ENCODE measurements at regions not wholly inside any gene's neighbourhood (a gene's known extent, or its start where the extent isn't known, plus 50 kb on each side); places are given as distances from the start of the nearest gene placed in this dataset.

DNA sequence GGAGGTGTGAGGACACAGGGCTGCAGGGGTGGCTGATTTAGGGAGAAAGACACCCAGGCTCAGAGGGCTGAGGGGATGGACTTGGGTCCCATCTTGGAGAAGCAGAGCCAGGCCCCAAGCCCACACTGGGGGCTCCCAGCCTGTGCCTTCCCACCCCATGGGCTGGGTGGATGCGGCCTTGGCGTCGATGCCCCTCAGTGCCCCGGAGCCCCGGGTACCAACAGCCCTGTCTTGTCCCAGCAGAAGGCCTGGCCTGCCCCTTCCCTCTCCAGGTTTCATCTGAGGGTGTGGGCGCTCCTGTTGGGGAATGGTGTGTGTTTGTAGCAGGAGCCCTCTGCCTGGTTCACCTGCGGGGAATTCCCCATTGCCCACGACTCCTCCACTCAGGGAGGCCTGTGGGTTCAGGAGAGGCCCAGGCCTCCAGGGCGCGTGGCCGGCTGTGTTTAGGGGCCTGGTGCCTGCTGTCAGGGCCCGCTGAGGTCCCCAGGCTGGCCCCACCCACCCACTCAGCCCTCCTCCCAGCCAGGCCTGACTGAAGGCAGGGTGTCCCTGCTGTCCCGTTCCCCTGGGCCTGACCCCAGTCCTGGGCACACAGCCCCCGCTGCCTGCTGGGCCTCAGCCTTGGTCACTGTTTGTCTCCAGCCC, 51.1 kb upstream of the BEGAIN start:
- no peak for DNase-seq

DNA sequence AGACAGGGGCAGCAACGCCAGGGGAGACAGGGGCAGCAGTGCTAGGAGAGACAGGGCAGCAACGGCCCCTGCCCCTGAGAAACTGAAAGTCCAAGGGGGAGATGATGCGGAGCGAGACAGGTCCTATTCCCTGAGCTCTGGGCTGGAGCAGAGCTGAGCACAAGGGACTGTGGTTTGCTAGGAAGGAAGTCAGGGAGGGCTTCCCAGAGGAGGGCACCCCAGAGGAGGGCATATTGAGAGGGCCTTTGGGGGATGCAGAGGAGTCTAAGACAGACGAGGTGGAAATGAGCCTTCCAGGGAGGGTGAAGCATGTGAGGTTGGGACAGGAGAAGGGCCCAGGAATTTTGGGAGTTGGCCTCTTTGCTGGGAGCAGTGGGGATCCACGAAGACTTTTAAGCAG, 52.1 kb upstream of the BEGAIN start:
- no peak for DNase-seq

GRCh38 chr14:100640471-100641273, 53.5 kb upstream of the BEGAIN start:
- DNase-seq: no peak

GRCh38 chr14:100641274-100641860, 54.1 kb upstream of the BEGAIN start:
- no peak for DNase-seq

DNA sequence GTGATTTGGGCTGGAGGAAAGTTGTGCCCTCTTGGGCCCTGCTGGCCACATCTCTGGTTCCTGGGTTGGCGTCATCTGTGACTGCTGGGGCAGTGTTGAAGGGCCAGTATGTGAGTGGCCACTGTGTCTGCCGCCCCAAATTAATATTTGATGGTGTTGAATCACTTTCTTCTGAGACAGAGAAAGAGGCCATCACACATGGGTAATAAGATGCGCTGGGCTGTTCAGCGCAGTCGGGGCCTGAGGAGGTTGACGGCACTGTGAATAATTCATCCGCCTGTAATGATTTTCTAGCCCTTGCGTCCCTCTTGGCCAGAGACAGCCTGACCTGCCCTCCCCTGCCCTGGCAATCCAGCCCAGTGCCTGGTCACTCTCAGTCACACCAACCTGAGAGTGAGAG, 56.2 kb upstream of the BEGAIN start:
- DNase-seq: no peak

DNA sequence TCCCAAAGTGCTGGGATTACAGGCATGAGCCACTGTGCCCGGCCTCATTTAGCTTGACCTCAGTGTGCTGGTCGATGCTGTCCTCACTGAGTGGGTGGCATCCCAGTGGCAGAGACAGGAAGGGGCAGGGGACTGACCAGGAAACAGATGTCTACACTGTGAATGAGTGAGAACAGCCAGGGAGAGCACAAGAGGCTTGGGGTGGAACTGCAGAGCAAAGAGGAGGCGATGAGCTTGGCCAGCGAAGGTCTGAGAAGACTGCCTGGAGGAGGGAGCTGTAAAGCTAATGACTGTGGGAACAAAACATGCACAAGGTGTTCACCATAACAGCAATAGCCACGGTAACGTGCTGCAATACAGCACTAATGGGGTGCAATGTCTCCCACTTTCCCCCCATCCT, 57.2 kb upstream of the BEGAIN start:
- DNase-seq: no peak

- no peak for DNase-seq
Measured at GRCh38 chr14:100644784-100645183, 57.6 kb upstream of the BEGAIN start.

- peak; percentile 49 to 69 for DNase-seq
Measured at GRCh38 chr14:100645196-100645981, 58.2 kb upstream of the BEGAIN start.

GRCh38 chr14:100645982-100646314, 58.7 kb upstream of the BEGAIN start:
- DNase-seq: no peak

DNA sequence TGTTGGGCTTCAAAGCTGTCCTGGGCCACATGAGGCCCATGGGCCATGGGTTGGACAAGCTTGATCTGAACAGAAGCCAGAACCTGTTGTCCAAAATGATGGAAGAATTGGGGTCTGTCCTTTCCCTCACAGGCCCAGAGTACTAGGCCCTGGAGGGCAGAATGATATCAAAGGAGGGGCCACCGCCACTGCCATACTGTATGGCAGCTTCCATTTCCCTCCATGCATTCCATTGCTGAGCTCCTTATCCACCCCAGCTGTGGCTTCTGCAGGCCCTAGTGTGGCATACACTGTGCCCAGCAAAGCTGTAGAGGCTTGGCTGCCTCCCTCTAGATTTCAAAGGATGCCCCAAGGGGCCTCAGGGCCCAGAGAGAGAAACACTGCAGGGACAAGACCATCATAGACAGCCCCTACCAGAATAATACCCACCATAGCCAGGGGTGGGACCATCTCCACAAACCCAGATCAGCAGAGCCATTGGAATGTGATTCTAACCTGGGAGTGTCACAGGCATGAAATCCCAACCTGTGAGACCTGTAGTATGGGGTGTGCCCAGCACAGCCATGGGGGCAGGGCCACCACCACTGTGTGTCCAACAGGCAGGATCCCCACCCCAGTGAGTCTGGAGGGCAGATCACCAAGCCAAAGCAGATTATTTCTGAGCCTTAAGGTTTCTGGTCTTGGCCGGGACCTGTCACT, 61.4 kb upstream of the BEGAIN start:
- no peak for DNase-seq

DNA sequence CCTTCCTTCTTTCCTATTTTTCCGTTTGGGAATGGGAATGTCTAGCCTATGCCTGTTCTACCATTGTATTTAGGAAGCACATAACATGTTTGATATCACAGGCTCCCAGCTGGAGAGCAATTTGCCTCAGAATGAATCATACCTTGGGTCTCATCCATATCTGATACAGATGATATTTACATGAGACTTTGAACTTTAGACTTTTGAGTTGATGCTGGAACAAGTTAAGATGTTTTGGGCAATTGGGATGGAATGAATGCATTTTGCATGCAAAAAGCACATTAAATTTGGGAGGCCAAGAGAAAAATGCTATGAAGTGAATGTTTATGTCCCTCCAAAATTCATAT, 61.9 kb upstream of the BEGAIN start:
- DNase-seq: no peak

DNA sequence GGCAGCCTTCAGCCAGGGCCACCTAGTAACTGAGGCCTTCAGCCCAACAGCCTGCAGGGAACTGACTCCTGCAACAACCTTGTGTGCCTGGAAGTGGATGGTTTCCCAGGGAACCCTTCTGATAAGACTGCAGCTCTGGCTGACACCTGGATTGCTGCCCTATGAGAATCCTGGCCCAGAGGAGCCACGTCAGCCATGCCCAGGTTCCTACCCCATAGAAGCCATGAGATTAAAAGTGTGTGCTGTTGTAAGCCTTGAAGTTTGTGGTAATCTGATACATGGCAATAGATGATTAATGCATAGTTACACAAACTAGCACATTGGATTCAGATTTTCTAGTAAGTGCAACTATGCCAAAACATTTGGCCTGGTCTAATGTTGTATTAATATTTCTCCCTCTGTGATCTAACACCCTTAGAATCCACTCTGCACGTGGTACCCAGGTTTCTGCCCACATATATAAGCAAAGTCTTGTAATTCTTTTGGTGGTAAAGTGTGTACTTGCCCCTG, 64.8 kb upstream of the BEGAIN start:
- DNase-seq: no peak

DNA sequence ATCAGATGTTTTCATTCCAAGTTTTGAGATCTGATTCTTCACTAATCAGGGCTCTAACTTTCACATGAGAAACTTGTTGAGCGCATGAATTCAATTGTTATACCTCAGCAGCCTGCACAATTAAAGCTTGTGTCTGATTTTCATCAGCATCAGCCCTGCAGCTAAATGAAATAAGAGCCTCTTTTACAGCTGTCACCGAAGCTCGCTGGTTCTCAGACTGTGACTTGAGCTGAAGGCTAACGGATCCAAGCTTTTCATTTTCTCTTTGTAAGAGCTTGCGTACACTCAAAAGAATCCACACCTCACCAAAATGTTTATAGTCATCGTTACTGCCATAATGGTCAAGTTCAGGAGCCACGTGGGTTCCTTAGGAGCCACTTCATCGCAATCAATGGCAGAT, 65.5 kb upstream of the BEGAIN start:
- DNase-seq: no peak

- DNase-seq: no peak
Measured at GRCh38 chr14:100653409-100653808, 66.2 kb upstream of the BEGAIN start.

DNA sequence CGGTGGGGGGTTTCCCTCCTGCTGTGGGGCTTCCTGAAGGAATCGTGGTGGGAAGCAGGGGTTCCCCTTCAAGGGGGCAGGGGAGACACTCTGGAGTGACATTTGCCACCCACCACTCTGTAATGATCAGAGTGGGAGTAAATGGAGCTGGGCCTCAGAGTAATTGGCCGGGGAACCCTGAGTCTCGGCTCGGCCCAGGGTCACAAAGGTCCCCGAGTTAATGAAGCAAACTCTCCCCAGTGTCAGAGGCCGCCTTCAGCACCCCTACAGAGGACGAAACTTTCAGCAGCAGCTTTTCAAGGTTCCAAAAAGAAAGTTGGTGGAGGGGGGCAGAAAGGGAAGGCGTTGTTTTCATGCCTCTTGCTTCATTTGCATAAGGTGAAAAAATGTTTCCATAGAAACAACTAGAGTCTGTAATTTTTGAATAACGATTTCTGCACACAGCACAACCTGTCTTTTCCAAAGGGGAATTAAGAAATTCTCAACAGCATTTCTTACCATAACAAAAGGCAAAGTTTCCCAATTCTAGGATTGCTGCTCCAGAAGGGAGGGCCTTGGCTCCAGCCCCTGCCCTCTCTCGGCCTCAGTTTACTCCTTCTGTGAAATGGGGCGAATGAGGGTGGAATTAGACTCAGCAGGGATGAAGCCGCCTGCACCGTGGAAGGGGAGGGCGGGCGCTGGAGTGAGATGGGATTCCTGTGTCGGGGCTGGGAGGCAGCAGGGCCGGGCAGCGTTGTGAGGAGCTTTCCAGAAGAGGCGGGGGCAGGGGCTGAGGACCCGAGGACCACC, 67.0 kb upstream of the BEGAIN start:
- DNase-seq: no peak

DNA sequence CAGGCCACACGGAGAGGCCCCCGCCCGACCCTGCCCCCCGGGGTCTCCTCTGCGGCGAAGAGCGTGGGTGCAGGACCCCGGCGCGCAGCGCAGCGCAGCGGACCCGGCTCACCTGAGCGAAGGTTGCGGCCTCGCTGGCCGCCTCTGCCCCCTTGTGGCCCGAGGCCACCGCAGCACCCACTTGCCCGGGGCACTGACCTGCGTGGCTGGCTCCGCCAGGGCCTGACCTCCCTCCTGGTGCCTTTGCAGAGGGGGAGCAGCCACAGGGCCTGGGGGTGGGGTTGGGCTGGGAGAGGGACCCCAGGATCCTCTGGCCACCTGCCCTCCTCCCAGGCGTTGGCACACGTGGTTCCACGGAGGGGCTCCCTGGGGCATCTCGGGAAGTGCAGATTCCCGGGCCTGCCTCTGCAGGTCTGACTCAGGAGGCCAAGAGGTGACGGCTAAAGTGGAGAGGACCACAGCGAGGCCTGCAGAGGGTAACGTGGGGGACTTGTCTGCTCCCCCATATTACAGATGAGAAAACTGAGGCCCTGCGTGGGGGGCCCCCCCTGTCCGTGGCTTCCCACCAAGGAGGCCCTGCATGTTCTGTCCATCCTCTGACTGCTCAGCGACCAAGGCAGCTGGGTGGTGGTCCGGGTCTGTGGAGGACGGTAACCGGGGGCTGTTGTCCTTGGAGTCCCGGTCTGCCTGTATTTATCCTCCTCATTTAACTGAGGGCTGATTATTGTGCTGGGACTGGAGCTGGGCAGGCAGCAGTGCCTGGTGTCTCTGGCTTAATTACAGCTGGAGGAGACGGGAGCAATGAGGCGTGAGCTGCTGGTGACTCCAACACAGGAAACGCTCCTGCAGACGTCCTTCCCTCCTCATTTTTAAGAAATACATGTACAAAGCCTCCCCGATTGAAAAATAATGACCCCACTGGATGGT, 67.9 kb upstream of the BEGAIN start:
- DNase-seq: no peak

GRCh38 chr14:100655741-100656085, 68.5 kb upstream of the BEGAIN start:
- DNase-seq: no peak

DNA sequence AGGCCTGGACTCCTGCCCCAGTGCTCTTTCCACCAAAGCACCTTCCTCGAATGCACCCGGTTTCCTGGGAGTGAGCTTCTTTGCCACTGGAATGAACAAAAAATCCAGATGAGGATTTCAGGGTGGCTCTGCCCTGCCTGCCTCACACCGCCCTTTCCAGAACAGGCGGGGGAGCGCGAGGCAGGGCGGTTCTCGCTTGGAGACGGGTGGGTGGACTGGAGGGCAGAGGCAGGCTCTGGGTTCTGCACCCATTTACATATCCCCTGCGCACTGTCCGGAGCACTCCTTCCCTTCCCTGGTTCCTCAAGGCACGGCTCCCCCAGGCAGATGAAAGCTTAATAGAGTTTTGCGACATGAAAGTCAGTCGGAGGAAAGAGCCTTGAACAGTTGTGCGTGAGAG, 69.7 kb upstream of the DLK1 start:
- no peak for DNase-seq

DNA sequence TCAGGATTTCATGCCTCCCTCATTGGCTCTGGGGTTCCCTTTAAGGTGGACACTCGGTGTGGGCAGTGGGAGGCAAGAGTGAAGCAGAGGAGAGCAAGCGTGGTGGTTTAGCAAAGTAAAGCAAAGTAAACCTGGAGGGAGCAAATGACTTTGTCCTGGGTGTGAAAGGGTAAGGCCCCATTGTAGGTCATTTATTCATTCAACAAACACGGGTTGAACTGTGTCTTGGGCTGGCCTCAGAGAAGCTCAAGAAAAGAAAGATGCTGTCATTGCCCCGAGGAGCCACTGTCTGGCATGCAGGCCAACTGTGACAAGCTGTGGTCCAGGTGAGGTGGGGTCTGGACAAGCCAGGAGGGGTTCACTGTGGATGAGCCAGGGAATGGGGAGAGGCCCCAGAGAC, 68.9 kb upstream of the DLK1 start:
- DNase-seq: no peak

DNA sequence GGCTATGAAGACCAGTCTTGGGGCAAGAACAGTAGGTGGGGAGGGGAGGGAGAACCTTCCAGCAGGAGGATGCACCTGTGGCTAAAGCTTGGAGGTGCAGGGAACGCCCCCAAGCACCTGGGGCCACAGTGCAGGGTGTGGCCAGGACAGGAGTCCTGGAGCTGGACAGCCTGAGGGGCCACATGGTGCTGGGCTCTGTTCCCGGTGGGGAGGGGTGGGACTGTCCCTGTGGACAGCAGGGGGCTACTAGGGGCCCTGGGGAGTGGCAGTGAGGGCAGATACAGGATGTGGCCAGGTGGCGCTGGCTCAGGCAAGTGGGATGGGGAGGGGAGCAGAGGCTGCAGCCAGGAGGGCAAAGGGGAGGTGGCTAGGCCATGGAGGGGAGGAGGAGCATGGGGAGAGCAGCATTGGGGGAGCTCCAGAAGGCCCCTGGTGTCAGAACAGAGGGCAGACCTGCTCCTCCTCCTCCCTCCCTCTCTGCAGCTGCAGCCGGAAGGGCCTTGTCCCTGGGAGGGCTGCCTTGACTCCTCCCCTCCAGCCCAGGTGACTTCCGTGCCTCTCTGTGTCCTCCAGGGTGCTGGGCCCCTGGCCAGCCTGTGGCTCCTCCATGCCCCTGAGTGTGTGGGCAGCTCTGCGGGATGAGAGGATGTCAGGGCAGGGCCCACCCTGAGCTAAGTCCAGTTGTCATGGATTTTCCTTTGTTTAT, 68.4 kb upstream of the DLK1 start:
- no peak for DNase-seq
